ENCODE measurements at regions not wholly inside any gene's neighbourhood (a gene's known extent, or its start where the extent isn't known, plus 50 kb on each side); places are given as distances from the start of the nearest gene placed in this dataset.

- Histone ChIP-seq H2AFZ (peak overlapping the region; percentile 74), H3F3A (ENCODE audit: insufficient read depth) (peaks cover 56% of the 10 kb centered on the region), H3K9me3 (ENCODE audit: low read depth) (no peaks in the 10 kb centered on the region), H3K4me1 (ENCODE audit: insufficient read depth) (peaks cover 67% of the 10 kb centered on the region), H3K4me2 (ENCODE audit: unreplicated experiment) (peak overlapping the region; percentile 100), H3K9me2 (ENCODE audit: insufficient read depth) (no peaks in the 10 kb centered on the region), H3K27me3 (replicated peaks; ENCODE audit: insufficient read depth) (no peaks in the 10 kb centered on the region), H3K36me3 (ENCODE audit: low read depth) (no peaks in the 10 kb centered on the region), H3K4me3 (peak overlapping the region; percentile 81), H4K20me1 (ENCODE audit: insufficient read depth) (no peaks in the 10 kb centered on the region), H3K9ac (peak overlapping the region; percentile 97), H3K79me2 (ENCODE audit: insufficient read depth) (peaks cover 77% of the 10 kb centered on the region), H3K27ac (peak overlapping the region; percentile 96)
- TF ChIP-seq EZH2 (IDR thresholded peaks at IDR 0.05; ENCODE audit: insufficient read depth, poor library complexity, severe bottlenecking) (no peak), EZH2phosphoT487 (IDR thresholded peaks at IDR 0.05; ENCODE audit: insufficient read depth, low read depth) (no peak)
- in situ Hi-C loops (cut with MboI) = loop anchor here (10.0 kb wide), 2 partner anchors 103 to 283 kb away; no protein-coding TSS in a partner anchor
- peak; percentile 77 for DNase-seq
- 0 to 1% methylated on average over 5 of the region's 5 CpGs for WGBS, 2 experiments (ENCODE audit: low coverage in 1 of 2, low lambda C conversion rate in 2 of 2, missing lambda C conversion rate in 2 of 2)
These were observed 60.4 kb upstream of the TWIST2 start for GRCh38 chr2:238787501-238787900.

- no peaks in the 10 kb centered on the region for H3K9me3 ChIP-seq (ENCODE audit: low read depth)
- WGBS, 2 experiments (ENCODE audit: low coverage in 1 of 2, low lambda C conversion rate in 2 of 2, missing lambda C conversion rate in 2 of 2) = 1% methylated on average over 8 of the region's 8 CpGs
- H3K27ac ChIP-seq = peak overlapping the region; percentile 96
- TF ChIP-seq EZH2phosphoT487 (IDR thresholded peaks at IDR 0.05; ENCODE audit: insufficient read depth, low read depth) (no peak), EZH2 (IDR thresholded peaks at IDR 0.05; ENCODE audit: insufficient read depth, poor library complexity, severe bottlenecking) (no peak)
- H3F3A ChIP-seq (ENCODE audit: insufficient read depth) = peaks cover 48% of the 10 kb centered on the region
- no peaks in the 10 kb centered on the region for H3K9me2 ChIP-seq (ENCODE audit: insufficient read depth)
- H4K20me1 ChIP-seq (ENCODE audit: insufficient read depth) = no peaks in the 10 kb centered on the region
- H3K4me3 ChIP-seq = peak overlapping the region; percentile 81
- peak overlapping the region; percentile 74 for H2AFZ ChIP-seq
- in situ Hi-C loops (cut with MboI) = loop anchor here (10.0 kb wide), 2 partner anchors 105 to 285 kb away; no protein-coding TSS in a partner anchor
- no peaks in the 10 kb centered on the region for H3K36me3 ChIP-seq (ENCODE audit: low read depth)
- peak; percentile 69 for DNase-seq
- H3K27me3 ChIP-seq (replicated peaks; ENCODE audit: insufficient read depth) = no peaks in the 10 kb centered on the region
- peaks cover 60% of the 10 kb centered on the region for H3K4me1 ChIP-seq (ENCODE audit: insufficient read depth)
- peak overlapping the region; percentile 97 for H3K9ac ChIP-seq
- H3K4me2 ChIP-seq (ENCODE audit: unreplicated experiment) = peak overlapping the region; percentile 100
- peaks cover 78% of the 10 kb centered on the region for H3K79me2 ChIP-seq (ENCODE audit: insufficient read depth)
These were observed 58.5 kb upstream of the TWIST2 start for GRCh38 chr2:238789317-238789806.

GRCh38 chr2:238790126-238790832, 57.6 kb upstream of the TWIST2 start:
- H3K4me1 ChIP-seq (ENCODE audit: insufficient read depth) = peaks cover 52% of the 10 kb centered on the region
- H3K9me3 ChIP-seq (ENCODE audit: low read depth) = no peaks in the 10 kb centered on the region
- H3K4me3 ChIP-seq = peak overlapping the region; percentile 81
- no peaks in the 10 kb centered on the region for H3K36me3 ChIP-seq (ENCODE audit: low read depth)
- TF ChIP-seq EZH2phosphoT487 (IDR thresholded peaks at IDR 0.05; ENCODE audit: insufficient read depth, low read depth) = no peak
- TF ChIP-seq EZH2 (IDR thresholded peaks at IDR 0.05; ENCODE audit: insufficient read depth, poor library complexity, severe bottlenecking) = no peak
- in situ Hi-C loops (cut with MboI) = loop anchor here (5.0 kb wide), 1 partner anchor 52 kb away; no protein-coding TSS in a partner anchor
- WGBS, 2 experiments (ENCODE audit: low coverage in 1 of 2, low lambda C conversion rate in 2 of 2, missing lambda C conversion rate in 2 of 2) = 1 to 3% methylated on average over 15 to 16 of the region's 16 CpGs
- peaks cover 75% of the 10 kb centered on the region for H3K79me2 ChIP-seq (ENCODE audit: insufficient read depth)
- no peaks in the 10 kb centered on the region for H4K20me1 ChIP-seq (ENCODE audit: insufficient read depth)
- H3K9ac ChIP-seq = peak overlapping the region; percentile 97
- H3K27ac ChIP-seq = peak overlapping the region; percentile 96
- peak; percentile 79 for DNase-seq
- no peaks in the 10 kb centered on the region for H3K9me2 ChIP-seq (ENCODE audit: insufficient read depth)
- peaks cover 45% of the 10 kb centered on the region for H3F3A ChIP-seq (ENCODE audit: insufficient read depth)
- no peaks in the 10 kb centered on the region for H3K27me3 ChIP-seq (replicated peaks; ENCODE audit: insufficient read depth)
- peak overlapping the region; percentile 74 for H2AFZ ChIP-seq
- peak overlapping the region; percentile 100 for H3K4me2 ChIP-seq (ENCODE audit: unreplicated experiment)

- H3K9ac ChIP-seq = peak overlapping the region; percentile 97
- TF ChIP-seq EZH2phosphoT487 (IDR thresholded peaks at IDR 0.05; ENCODE audit: insufficient read depth, low read depth) (no peak), EZH2 (IDR thresholded peaks at IDR 0.05; ENCODE audit: insufficient read depth, poor library complexity, severe bottlenecking) (no peak)
- in situ Hi-C loops (cut with MboI) = loop anchor here (5.0 kb wide), 1 partner anchor 51 kb away; no protein-coding TSS in a partner anchor
- peaks cover 47% of the 10 kb centered on the region for H3K4me1 ChIP-seq (ENCODE audit: insufficient read depth)
- H3F3A ChIP-seq (ENCODE audit: insufficient read depth) = peaks cover 39% of the 10 kb centered on the region
- peak overlapping the region; percentile 96 for H3K27ac ChIP-seq
- WGBS, 2 experiments (ENCODE audit: low coverage in 1 of 2, low lambda C conversion rate in 2 of 2, missing lambda C conversion rate in 2 of 2) = 2% methylated on average over 12 of the region's 12 CpGs
- H3K4me3 ChIP-seq = peak overlapping the region; percentile 81
- peak; percentile 82 for DNase-seq
- H3K36me3 ChIP-seq (ENCODE audit: low read depth) = no peaks in the 10 kb centered on the region
- H3K9me3 ChIP-seq (ENCODE audit: low read depth) = no peaks in the 10 kb centered on the region
- H3K9me2 ChIP-seq (ENCODE audit: insufficient read depth) = no peaks in the 10 kb centered on the region
- no peaks in the 10 kb centered on the region for H3K27me3 ChIP-seq (replicated peaks; ENCODE audit: insufficient read depth)
- peak overlapping the region; percentile 100 for H3K4me2 ChIP-seq (ENCODE audit: unreplicated experiment)
- peaks cover 70% of the 10 kb centered on the region for H3K79me2 ChIP-seq (ENCODE audit: insufficient read depth)
- H2AFZ ChIP-seq = peak overlapping the region; percentile 74
- H4K20me1 ChIP-seq (ENCODE audit: insufficient read depth) = no peaks in the 10 kb centered on the region
These were observed 57.1 kb upstream of the TWIST2 start for GRCh38 chr2:238790833-238791230.

Measured in GM23248 (cell line).